IPS-NIHi11 (cell line): ENCODE measurements at regions not wholly inside any gene's neighbourhood (a gene's known extent, or its start where the extent isn't known, plus 50 kb on each side); places are given as distances from the start of the nearest gene placed in this dataset.

Experiments
- DNase-seq: peaks from one replicate; pipeline ENCODE4 v3.0.0; 2012; ENCODE audit warnings: mixed read lengths, low spot score

GRCh38 chr1:87880098-87880760, 551.5 kb downstream of the LMO4 start:
- no peak for DNase-seq

- no peak for DNase-seq
Measured at GRCh38 chr1:87880764-87881163, 552.1 kb downstream of the LMO4 start.

GRCh38 chr1:87883906-87884305, 555.2 kb downstream of the LMO4 start:
- no peak for DNase-seq

GRCh38 chr1:87884581-87884980, 555.9 kb downstream of the LMO4 start:
- no peak for DNase-seq

GRCh38 chr1:87885278-87886025, 556.8 kb downstream of the LMO4 start:
- DNase-seq = no peak

GRCh38 chr1:87887100-87887499, 558.4 kb downstream of the LMO4 start:
- no peak for DNase-seq

- DNase-seq = no peak
Measured at GRCh38 chr1:87888446-87888845, 559.8 kb downstream of the LMO4 start.

GRCh38 chr1:87894062-87894461, 565.4 kb downstream of the LMO4 start:
- DNase-seq = no peak

- no peak for DNase-seq
Measured at GRCh38 chr1:87897481-87897880, 568.8 kb downstream of the LMO4 start.

- DNase-seq = no peak
Measured at GRCh38 chr1:87898431-87898830, 569.8 kb downstream of the LMO4 start.

- DNase-seq = no peak
Measured at GRCh38 chr1:87899017-87899416, 570.3 kb downstream of the LMO4 start.

- no peak for DNase-seq
Measured at GRCh38 chr1:87899746-87900145, 571.1 kb downstream of the LMO4 start.

- no peak for DNase-seq
Measured at GRCh38 chr1:87902830-87903229, 574.1 kb downstream of the LMO4 start.

GRCh38 chr1:87903242-87903641, 574.6 kb downstream of the LMO4 start:
- DNase-seq = no peak

- no peak for DNase-seq
Measured at GRCh38 chr1:87904651-87905050, 576.0 kb downstream of the LMO4 start.

GRCh38 chr1:87905651-87906050, 577.0 kb downstream of the LMO4 start:
- DNase-seq = no peak

- no peak for DNase-seq
Measured at GRCh38 chr1:87906078-87906477, 577.4 kb downstream of the LMO4 start.

GRCh38 chr1:87913361-87913760, 584.7 kb downstream of the LMO4 start:
- no peak for DNase-seq

- DNase-seq = no peak
Measured at GRCh38 chr1:87914396-87914795, 585.7 kb downstream of the LMO4 start.

- no peak for DNase-seq
Measured at GRCh38 chr1:87915771-87916170, 587.1 kb downstream of the LMO4 start.

- no peak for DNase-seq
Measured at GRCh38 chr1:87916965-87917364, 588.3 kb downstream of the LMO4 start.

- DNase-seq = no peak
Measured at GRCh38 chr1:87918398-87918797, 589.7 kb downstream of the LMO4 start.

- DNase-seq = no peak
Measured at GRCh38 chr1:87922885-87923284, 594.2 kb downstream of the LMO4 start.
